HCT116 (cell line): ENCODE measurements at regions not wholly inside any gene's neighbourhood (a gene's known extent, or its start where the extent isn't known, plus 50 kb on each side); places are given as distances from the start of the nearest gene placed in this dataset.

Experiments
- ATAC-seq: fragments of 200-7000 bp; cut with Tn5 transposase; 2 replicates; pipeline ENCODE4 v1.9.1; 2020; ENCODE audit warnings: mild to moderate bottlenecking, moderate library complexity
- BruUV-seq: library from RNA; stranded (reverse); fragments of 400-500 nt; replicated peaks from 2 replicates; lab custom pipeline; 2021; lab: Mats Ljungman, UMichigan
- CTCF ChIA-PET: fragments of 300-600 bp; sonication (Branson Sonifier 250); formaldehyde crosslinking; loops from one replicate; lab custom pipeline; 2021; ENCODE audit warnings: antibody characterized with exemption; lab: Charles Lee
- POLR2A ChIA-PET: fragments of 300-600, 350-600 bp; sonication (Branson Sonifier 250); formaldehyde crosslinking; loops from one replicate; lab custom pipeline; 2021; ENCODE audit warnings: antibody characterized with exemption; lab: Charles Lee
- RAD21 ChIA-PET, 2 experiments: fragments of 300-600 bp; sonication (Branson Sonifier 250); formaldehyde crosslinking; loops; one replicate each; lab custom pipeline; 2023; ENCODE audit warnings: low total read pairs in 2 of 2; ENCODE audit not compliant: uncharacterized antibody in 2 of 2, unreplicated experiment in 2 of 2, low non-redundant PET in 1 of 2; lab: Charles Lee
- DNase-seq: peaks from one replicate; pipeline ENCODE4 v3.0.0-alpha.2; 2010; ENCODE audit warnings: low read depth, low spot score
- H2AFZ ChIP-seq: fragments of 200-600 bp; shearing (Covaris generic), sonication (generic); 2 replicates; pipeline ENCODE4 v1.6.1; 2017; ENCODE audit warnings: low read depth, mixed run types, mixed read lengths, antibody characterized with exemption, low read length; ENCODE audit not compliant: poor library complexity, severe bottlenecking
- H3K27ac ChIP-seq: 2 replicates; pipeline ENCODE4 v1.5.1; 2012; ENCODE audit warnings: low read depth, low read length
- H3K27me3 ChIP-seq: fragments of 200-600 bp; sonication (generic); 2 replicates; pipeline ENCODE4 v1.6.1; 2016; ENCODE audit warnings: mixed run types, low read length, mixed read lengths; ENCODE audit not compliant: insufficient read depth
- H3K36me3 ChIP-seq, 2 experiments: fragments of 200-500 bp in 1 of 2; fragments of 200-600 bp in 1 of 2; sonication (Bioruptor generic) in 1 of 2; sonication (generic) in 1 of 2; 2 replicates each; pipeline versions ENCODE4 v1.5.1 to v1.6.1; 2014 to 2016; ENCODE audit warnings: low read length in 2 of 2, inconsistent platforms in 1 of 2, mixed read lengths in 1 of 2, mixed run types in 1 of 2; ENCODE audit not compliant: insufficient read depth in 2 of 2, control insufficient read depth in 1 of 2
- H3K4me1 ChIP-seq, 2 experiments: fragments of 200-600 bp in 1 of 2; sonication (generic) in 1 of 2; 2 replicates each; pipeline versions ENCODE4 v1.5.1 to v1.6.1; 2012 to 2017; ENCODE audit warnings: low read length in 2 of 2, inconsistent platforms in 1 of 2, mild to moderate bottlenecking in 1 of 2, mixed read lengths in 1 of 2, mixed run types in 1 of 2, moderate library complexity in 1 of 2; ENCODE audit not compliant: insufficient read depth in 2 of 2, control insufficient read depth in 1 of 2
- H3K4me2 ChIP-seq: fragments of 200-600 bp; sonication (generic); 2 replicates; pipeline ENCODE4 v1.6.1; 2017; ENCODE audit warnings: mixed run types, low read length, mixed read lengths
- H3K4me3 ChIP-seq, 2 experiments: fragments of 200-600 bp in 1 of 2; sonication (generic) in 1 of 2; replicated peaks in 1 of 2; 2 replicates each; pipeline ENCODE4 v1.5.1; 2011 to 2016; ENCODE audit warnings: low read length in 2 of 2, control low read depth in 1 of 2, low read depth in 1 of 2, mild to moderate bottlenecking in 1 of 2, mixed read lengths in 1 of 2, mixed run types in 1 of 2
- H3K79me2 ChIP-seq: fragments of 200-600 bp; sonication (generic); 2 replicates; pipeline ENCODE4 v1.6.1; 2017; ENCODE audit warnings: mild to moderate bottlenecking, mixed run types, low read length, moderate library complexity, mixed read lengths; ENCODE audit not compliant: insufficient read depth
- H3K9ac ChIP-seq: fragments of 200-600 bp; sonication (generic); 2 replicates; pipeline ENCODE4 v1.6.1; 2016; ENCODE audit warnings: low read length, mixed read lengths
- H3K9me2 ChIP-seq: fragments of 200-600 bp; sonication (generic), shearing (Covaris generic); 2 replicates; pipeline ENCODE4 v1.6.1; 2017; ENCODE audit warnings: mixed run types, mild to moderate bottlenecking, moderate library complexity; ENCODE audit not compliant: insufficient read depth
- H3K9me3 ChIP-seq, 2 experiments: fragments of 200-500 bp in 1 of 2; fragments of 200-600 bp in 1 of 2; sonication (Bioruptor generic) in 1 of 2; sonication (generic) in 1 of 2; 2 replicates each; pipeline ENCODE4 v1.6.1; 2014 to 2017; ENCODE audit warnings: low read length in 2 of 2, mixed read lengths in 2 of 2, inconsistent platforms in 1 of 2, low read depth in 1 of 2, mild to moderate bottlenecking in 1 of 2, mixed run types in 1 of 2, moderate library complexity in 1 of 2; ENCODE audit not compliant: control insufficient read depth in 1 of 2, insufficient read depth in 1 of 2
- H4K20me1 ChIP-seq: fragments of 200-600 bp; sonication (generic), shearing (Covaris generic); 2 replicates; pipeline ENCODE4 v1.6.1; 2017; ENCODE audit warnings: mixed run types, mild to moderate bottlenecking, moderate library complexity; ENCODE audit not compliant: insufficient read depth
- CBX3 ChIP-seq: IDR thresholded peaks from 2 replicates; pipeline ENCODE4 v1.6.1; 2012; ENCODE audit warnings: low read depth
- CEBPB ChIP-seq: IDR thresholded peaks from 2 replicates; pipeline ENCODE4 v1.6.1; 2012; ENCODE audit warnings: low read depth
- EGR1 ChIP-seq: IDR thresholded peaks from 2 replicates; pipeline ENCODE4 v1.6.1; 2012; ENCODE audit warnings: low read depth
- EZH2phosphoT487 ChIP-seq: fragments of 200-600 bp; IDR thresholded peaks from 2 replicates; pipeline ENCODE4 v1.6.1; 2018; ENCODE audit warnings: antibody characterized with exemption, borderline replicate concordance
- JUND ChIP-seq: IDR thresholded peaks from 2 replicates; pipeline ENCODE4 v1.6.1; 2012
- POLR2A ChIP-seq: IDR thresholded peaks from 2 replicates; pipeline ENCODE4 v1.7.0; 2011; ENCODE audit warnings: borderline replicate concordance; ENCODE audit not compliant: insufficient read depth, insufficient read length; ENCODE audit errors: extremely low read depth
- POLR2AphosphoS5 ChIP-seq: IDR thresholded peaks from 2 replicates; pipeline ENCODE4 v1.6.1; 2011; ENCODE audit warnings: mild to moderate bottlenecking, low read depth, low read length, moderate library complexity
- RAD21 ChIP-seq: IDR thresholded peaks from 2 replicates; pipeline ENCODE4 v1.6.1; 2012; ENCODE audit warnings: low read depth, mild to moderate bottlenecking
- SIN3A ChIP-seq: IDR thresholded peaks from 2 replicates; pipeline ENCODE4 v1.6.1; 2012; ENCODE audit warnings: low read depth
- SP1 ChIP-seq: IDR thresholded peaks from 2 replicates; pipeline ENCODE4 v1.6.1; 2012; ENCODE audit warnings: low read depth
- ZFX ChIP-seq: fragments of 450-650 bp; IDR thresholded peaks from 2 replicates; pipeline ENCODE4 v1.6.1; 2017
- ZNF274 ChIP-seq: fragments of 200-500 bp; sonication (Bioruptor generic); IDR thresholded peaks from 2 replicates; pipeline ENCODE4 v1.6.1; 2014; ENCODE audit warnings: mild to moderate bottlenecking, low read depth, low read length, inconsistent platforms
- intact Hi-C: fragments of 100-400 bp; cut with micrococcal nuclease; formaldehyde crosslinking; loops from 2 replicates; pipeline ENCODE4 v1.10.0; 2022
- TF ChIP-seq, protein P1 (sequence below): IDR thresholded peaks from 2 replicates; pipeline ENCODE4 v1.6.1; 2011; ENCODE audit warnings: mild to moderate bottlenecking, low read length, moderate library complexity; ENCODE audit not compliant: insufficient replicate concordance; ENCODE audit errors: extremely low read depth
- TF ChIP-seq, protein P2 (sequence below): IDR thresholded peaks from 2 replicates; pipeline ENCODE4 v1.6.1; 2012
- TF ChIP-seq, protein P3 (sequence below), 3 experiments: fragments of 200-600 bp in 1 of 3; sonication (generic) in 1 of 3; IDR thresholded peaks in 2 of 3; conservative IDR thresholded peaks in 1 of 3; 2 replicates each; pipeline ENCODE4 v1.5.1; 2012 to 2017; ENCODE audit warnings: low read depth in 2 of 3, low read length in 2 of 3, antibody characterized with exemption in 1 of 3, borderline replicate concordance in 1 of 3, control low read depth in 1 of 3, mild to moderate bottlenecking in 1 of 3, mixed read lengths in 1 of 3, mixed run types in 1 of 3, moderate library complexity in 1 of 3; ENCODE audit not compliant: insufficient read depth in 1 of 3
- TF ChIP-seq, protein P4 (sequence below): IDR thresholded peaks from 2 replicates; pipeline ENCODE4 v1.6.1; 2012

DNA sequence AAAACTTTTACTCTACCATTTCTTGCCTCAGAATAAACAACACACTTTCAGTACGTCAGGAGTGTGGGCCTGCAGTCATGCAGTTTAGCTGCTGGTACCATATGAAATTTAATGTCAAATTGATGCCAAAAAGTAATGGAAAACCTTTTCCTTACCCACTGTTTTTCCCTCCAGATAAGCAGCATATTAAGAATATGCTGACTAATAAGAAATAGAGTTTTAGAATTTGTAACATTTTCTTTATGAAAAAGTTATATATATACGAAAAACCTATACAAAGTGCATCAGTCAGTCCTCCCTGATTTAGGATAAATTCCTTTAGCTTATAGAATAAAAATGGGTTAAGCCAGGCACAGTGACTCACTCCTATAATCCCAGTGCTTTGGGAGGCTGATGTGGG lies 206.8 kb upstream of the PPARGC1A start:
- ATAC-seq (no peak), DNase-seq (no peak)
- intact Hi-C loops, result no loop called here
- Histone ChIP-seq H3K27me3 (no peaks in the 10 kb centered on the region), H3K9ac (no peak overlapping the region), H4K20me1 (no peaks in the 10 kb centered on the region), H3K4me1 (no peaks in the 10 kb centered on the region), H3K9me3 (peaks cover 0 to 7% of the 10 kb centered on the region in 2 experiments; a peak in 2 of 4 replicates), H2AFZ (no peak overlapping the region), H3K27ac (no peak overlapping the region), H3K4me2 (no peak overlapping the region), H3K4me3 (no peak overlapping the region), H3K36me3 (no peaks in the 10 kb centered on the region), H3K9me2 (no peaks in the 10 kb centered on the region), H3K79me2 (no peaks in the 10 kb centered on the region)
- CTCF ChIA-PET, result no interaction called here
- POLR2A ChIA-PET, result no interaction called here
- TF ChIP-seq, protein P1, sequence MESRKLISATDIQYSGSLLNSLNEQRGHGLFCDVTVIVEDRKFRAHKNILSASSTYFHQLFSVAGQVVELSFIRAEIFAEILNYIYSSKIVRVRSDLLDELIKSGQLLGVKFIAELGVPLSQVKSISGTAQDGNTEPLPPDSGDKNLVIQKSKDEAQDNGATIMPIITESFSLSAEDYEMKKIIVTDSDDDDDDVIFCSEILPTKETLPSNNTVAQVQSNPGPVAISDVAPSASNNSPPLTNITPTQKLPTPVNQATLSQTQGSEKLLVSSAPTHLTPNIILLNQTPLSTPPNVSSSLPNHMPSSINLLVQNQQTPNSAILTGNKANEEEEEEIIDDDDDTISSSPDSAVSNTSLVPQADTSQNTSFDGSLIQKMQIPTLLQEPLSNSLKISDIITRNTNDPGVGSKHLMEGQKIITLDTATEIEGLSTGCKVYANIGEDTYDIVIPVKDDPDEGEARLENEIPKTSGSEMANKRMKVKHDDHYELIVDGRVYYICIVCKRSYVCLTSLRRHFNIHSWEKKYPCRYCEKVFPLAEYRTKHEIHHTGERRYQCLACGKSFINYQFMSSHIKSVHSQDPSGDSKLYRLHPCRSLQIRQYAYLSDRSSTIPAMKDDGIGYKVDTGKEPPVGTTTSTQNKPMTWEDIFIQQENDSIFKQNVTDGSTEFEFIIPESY, result no peak
- TF ChIP-seq SIN3A (no peak), CEBPB (no peak), EZH2phosphoT487 (no peak), SP1 (no peak), ZFX (no peak), EGR1 (no peak), CBX3 (no peak), POLR2AphosphoS5 (no peak), JUND (no peak), ZNF274 (no peak), RAD21 (no peak), POLR2A (no peak)
- TF ChIP-seq, protein P2, sequence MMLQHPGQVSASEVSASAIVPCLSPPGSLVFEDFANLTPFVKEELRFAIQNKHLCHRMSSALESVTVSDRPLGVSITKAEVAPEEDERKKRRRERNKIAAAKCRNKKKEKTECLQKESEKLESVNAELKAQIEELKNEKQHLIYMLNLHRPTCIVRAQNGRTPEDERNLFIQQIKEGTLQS, result no peak
- TF ChIP-seq, protein P3, sequence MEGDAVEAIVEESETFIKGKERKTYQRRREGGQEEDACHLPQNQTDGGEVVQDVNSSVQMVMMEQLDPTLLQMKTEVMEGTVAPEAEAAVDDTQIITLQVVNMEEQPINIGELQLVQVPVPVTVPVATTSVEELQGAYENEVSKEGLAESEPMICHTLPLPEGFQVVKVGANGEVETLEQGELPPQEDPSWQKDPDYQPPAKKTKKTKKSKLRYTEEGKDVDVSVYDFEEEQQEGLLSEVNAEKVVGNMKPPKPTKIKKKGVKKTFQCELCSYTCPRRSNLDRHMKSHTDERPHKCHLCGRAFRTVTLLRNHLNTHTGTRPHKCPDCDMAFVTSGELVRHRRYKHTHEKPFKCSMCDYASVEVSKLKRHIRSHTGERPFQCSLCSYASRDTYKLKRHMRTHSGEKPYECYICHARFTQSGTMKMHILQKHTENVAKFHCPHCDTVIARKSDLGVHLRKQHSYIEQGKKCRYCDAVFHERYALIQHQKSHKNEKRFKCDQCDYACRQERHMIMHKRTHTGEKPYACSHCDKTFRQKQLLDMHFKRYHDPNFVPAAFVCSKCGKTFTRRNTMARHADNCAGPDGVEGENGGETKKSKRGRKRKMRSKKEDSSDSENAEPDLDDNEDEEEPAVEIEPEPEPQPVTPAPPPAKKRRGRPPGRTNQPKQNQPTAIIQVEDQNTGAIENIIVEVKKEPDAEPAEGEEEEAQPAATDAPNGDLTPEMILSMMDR (IDR thresholded peaks at IDR 0.05 in 2 of 3, conservative IDR thresholded peaks at IDR 0.05 in 1 of 3; ENCODE audit: borderline replicate concordance in 1 of 3, insufficient read depth in 1 of 3, low read depth in 2 of 3, low read length in 2 of 3), result no peak
- TF ChIP-seq, protein P4, sequence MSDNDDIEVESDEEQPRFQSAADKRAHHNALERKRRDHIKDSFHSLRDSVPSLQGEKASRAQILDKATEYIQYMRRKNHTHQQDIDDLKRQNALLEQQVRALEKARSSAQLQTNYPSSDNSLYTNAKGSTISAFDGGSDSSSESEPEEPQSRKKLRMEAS, result no peak
- RAD21 ChIA-PET, result no interaction called here
- no TSS peak for BruUV-seq
